Omental fat pad (tissue), 3 donors: ENCODE measurements at regions not wholly inside any gene's neighbourhood (a gene's known extent, or its start where the extent isn't known, plus 50 kb on each side); places are given as distances from the start of the nearest gene placed in this dataset.

Source experiments
- ATAC-seq: fragments of 150-250 bp; one replicate; pipeline ENCODE4 v1.9.1; 2016; ENCODE audit warnings: mild to moderate bottlenecking, moderate library complexity; ENCODE audit not compliant: low FRiP score
- DNase-seq: peaks from one replicate; pipeline ENCODE4 v3.0.0-alpha.2; 2019; ENCODE audit warnings: low spot score
- CTCF ChIP-seq, 3 donors: fragments of 450-650 bp; IDR thresholded peaks; one replicate each; pipeline ENCODE4 v1.5.1; 2016 to 2017; ENCODE audit warnings: antibody characterized with exemption in 3 of 3, mild to moderate bottlenecking in 3 of 3, moderate library complexity in 2 of 3

GRCh38 chr4:123014038-123014437 is 91.6 kb upstream of the NUDT6 start:
- no peak for TF ChIP-seq CTCF (IDR thresholded peaks at IDR 0.05)
- no peak for ATAC-seq
- no peak for DNase-seq

- DNase-seq, result no peak
- ATAC-seq, result no peak
- TF ChIP-seq CTCF (IDR thresholded peaks at IDR 0.05), result no peak
These were observed 94.7 kb upstream of the NUDT6 start for GRCh38 chr4:123017078-123017477.

GRCh38 chr4:123017636-123018395 is 95.4 kb upstream of the NUDT6 start:
- no peak for ATAC-seq
- no peak for TF ChIP-seq CTCF (IDR thresholded peaks at IDR 0.05)

GRCh38 chr4:123018396-123018775 is 96.0 kb upstream of the NUDT6 start:
- ATAC-seq (no peak), DNase-seq (no peak)
- no peak for TF ChIP-seq CTCF (IDR thresholded peaks at IDR 0.05)

More at GRCh38 chr4:123017636-123018395, 95.4 kb upstream of the NUDT6 start:
- DNase-seq, result no peak

DNA sequence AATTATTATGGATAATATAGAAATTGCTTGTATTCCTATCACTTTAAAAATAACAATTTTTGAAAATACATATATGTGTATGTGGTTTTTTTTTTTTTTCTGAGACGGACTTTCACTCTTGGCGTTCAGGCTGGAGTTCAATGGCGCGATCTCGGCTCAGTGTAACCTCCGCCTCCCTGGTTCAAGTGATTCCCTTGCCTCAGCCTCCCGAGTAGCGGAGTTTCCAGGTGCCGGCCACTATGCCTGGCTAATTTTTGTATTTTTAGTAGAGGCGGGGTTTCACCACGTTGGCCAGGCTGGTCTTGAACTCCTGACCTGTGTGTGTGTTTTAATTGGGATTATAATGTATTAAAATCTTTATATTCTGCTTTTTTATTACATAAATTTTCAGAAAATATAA is 97.9 kb upstream of the NUDT6 start:
- no peak for DNase-seq
- ATAC-seq, result no peak
- TF ChIP-seq CTCF (IDR thresholded peaks at IDR 0.05), result no peak

DNA sequence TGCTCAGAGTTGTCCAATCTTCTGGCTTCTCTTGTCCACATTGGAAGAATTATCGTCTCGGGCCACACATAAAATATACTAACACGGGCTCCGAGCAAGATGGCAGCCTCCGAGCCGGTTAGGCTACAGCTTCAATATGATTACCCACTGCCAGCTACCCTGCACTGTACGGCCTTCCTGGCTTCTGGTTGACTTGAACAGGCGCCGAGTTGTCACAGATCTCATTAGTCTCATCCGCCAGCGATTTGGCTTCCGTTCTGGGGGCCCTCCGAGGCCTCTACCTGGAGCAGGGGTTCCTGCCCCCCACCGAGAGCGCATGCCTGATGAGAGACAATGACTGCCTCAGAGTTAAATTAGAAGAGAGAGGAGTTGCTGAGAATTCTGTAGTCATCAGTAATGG is 101.2 kb upstream of the NUDT6 start:
- no peak for TF ChIP-seq CTCF (IDR thresholded peaks at IDR 0.05)
- ATAC-seq (no peak), DNase-seq (no peak)

GRCh38 chr4:123024710-123025109 is 102.3 kb upstream of the NUDT6 start:
- no peak for DNase-seq
- TF ChIP-seq CTCF (IDR thresholded peaks at IDR 0.05), result no peak
- ATAC-seq, result no peak
